ENCODE measurements at regions not wholly inside any gene's neighbourhood (a gene's known extent, or its start where the extent isn't known, plus 50 kb on each side); places are given as distances from the start of the nearest gene placed in this dataset.

GRCh38 chr5:17412760-17413671, 85.0 kb upstream of the TAF11L2 start:
- no peak for TF ChIP-seq YY1 (IDR thresholded peaks at IDR 0.05; ENCODE audit: low read depth)
- no peak for TF ChIP-seq ZBTB7A (IDR thresholded peaks at IDR 0.05; ENCODE audit: low read depth)
- TF ChIP-seq USF1 (IDR thresholded peaks at IDR 0.05), result no peak
- TF ChIP-seq RAD21 (IDR thresholded peaks at IDR 0.05; ENCODE audit: low read depth), result 0 out of 2 replicates have a peak, but pooled peaks have one; percentile 12
- no peak for TF ChIP-seq TAF1 (IDR thresholded peaks at IDR 0.05; ENCODE audit: low read depth)
- no peak for TF ChIP-seq MAX (IDR thresholded peaks at IDR 0.05)
- TF ChIP-seq EGR1 (IDR thresholded peaks at IDR 0.05), result no peak
- no peak for TF ChIP-seq REST (IDR thresholded peaks at IDR 0.05; ENCODE audit: low read depth)

Data from Ishikawa (cell line).